ENCODE measurements at regions not wholly inside any gene's neighbourhood (a gene's known extent, or its start where the extent isn't known, plus 50 kb on each side); places are given as distances from the start of the nearest gene placed in this dataset.
"Not testable (repeated sequence)": the region's sequence is repeated elsewhere in the genome, so short reads cannot be mapped to it uniquely, and the experiment has no call there.

GRCh38 chr5:1575491-1575890 lies 51.7 kb upstream of the LPCAT1 start:
- H3K4me1 ChIP-seq (ENCODE audit: control insufficient read depth, insufficient read depth, low read length); H3K4me3 ChIP-seq (ENCODE audit: low read length in 2 of 2); H3K27me3 ChIP-seq (ENCODE audit: control insufficient read depth in 1 of 2, insufficient read depth in 2 of 2, low read length in 2 of 2); H3K27ac ChIP-seq (ENCODE audit: low read length); H3K9ac ChIP-seq (ENCODE audit: low read length in 2 of 2); H3K9me3 ChIP-seq (ENCODE audit: control insufficient read depth in 2 of 2, low read length in 2 of 2): not testable (repeated sequence)
- H3K36me3 ChIP-seq (ENCODE audit: control insufficient read depth in 2 of 2, insufficient read depth in 2 of 2, low read length in 2 of 2): peaks cover 0 to 10% of the 10 kb centered on the region in 2 donors

- peaks cover 0 to 10% of the 10 kb centered on the region in 2 donors for H3K36me3 ChIP-seq (ENCODE audit: control insufficient read depth in 2 of 2, insufficient read depth in 2 of 2, low read length in 2 of 2)
- H3K9me3 ChIP-seq (ENCODE audit: control insufficient read depth in 2 of 2, low read length in 2 of 2); H3K9ac ChIP-seq (ENCODE audit: low read length in 2 of 2); H3K4me1 ChIP-seq (ENCODE audit: control insufficient read depth, insufficient read depth, low read length); H3K4me3 ChIP-seq (ENCODE audit: low read length in 2 of 2); H3K27me3 ChIP-seq (ENCODE audit: control insufficient read depth in 1 of 2, insufficient read depth in 2 of 2, low read length in 2 of 2); H3K27ac ChIP-seq (ENCODE audit: low read length): not testable (repeated sequence)
These were observed 50.2 kb upstream of the LPCAT1 start for GRCh38 chr5:1574023-1574318.

GRCh38 chr5:1573217-1574022 lies 49.7 kb upstream of the LPCAT1 start:
- H3K9ac ChIP-seq (ENCODE audit: low read length in 2 of 2); H3K4me1 ChIP-seq (ENCODE audit: control insufficient read depth, insufficient read depth, low read length); H3K4me3 ChIP-seq (ENCODE audit: low read length in 2 of 2); H3K27ac ChIP-seq (ENCODE audit: low read length); H3K9me3 ChIP-seq (ENCODE audit: control insufficient read depth in 2 of 2, low read length in 2 of 2); H3K27me3 ChIP-seq (ENCODE audit: control insufficient read depth in 1 of 2, insufficient read depth in 2 of 2, low read length in 2 of 2): not testable (repeated sequence)
- H3K36me3 ChIP-seq (ENCODE audit: control insufficient read depth in 2 of 2, insufficient read depth in 2 of 2, low read length in 2 of 2): peaks cover 0 to 10% of the 10 kb centered on the region in 2 donors

Measured in stomach smooth muscle (tissue), 2 donors.